ENCODE measurements at regions not wholly inside any gene's neighbourhood (a gene's known extent, or its start where the extent isn't known, plus 50 kb on each side); places are given as distances from the start of the nearest gene placed in this dataset.

- no peak for DNase-seq (ENCODE audit: low read depth)
- TF ChIP-seq CTCF (IDR thresholded peaks at IDR 0.05; ENCODE audit: insufficient read depth, low read depth, low read length), result no peak
- H3K4me3 ChIP-seq (ENCODE audit: low read depth, low read length), result no peak overlapping the region
Measured at GRCh38 chr5:16013334-16014065, 166.1 kb downstream of the MARCHF11 start.

GRCh38 chr5:16009256-16009655, 170.3 kb downstream of the MARCHF11 start:
- TF ChIP-seq CTCF (IDR thresholded peaks at IDR 0.05; ENCODE audit: insufficient read depth, low read depth, low read length), result no peak
- H3K4me3 ChIP-seq (ENCODE audit: low read depth, low read length), result no peak overlapping the region
- DNase-seq (ENCODE audit: low read depth), result no peak

- H3K4me3 ChIP-seq (ENCODE audit: low read depth, low read length), result no peak overlapping the region
- no peak for DNase-seq (ENCODE audit: low read depth)
- no peak for TF ChIP-seq CTCF (IDR thresholded peaks at IDR 0.05; ENCODE audit: insufficient read depth, low read depth, low read length)
Measured at GRCh38 chr5:16007750-16008415, 171.7 kb downstream of the MARCHF11 start.

- TF ChIP-seq CTCF (IDR thresholded peaks at IDR 0.05; ENCODE audit: insufficient read depth, low read depth, low read length), result no peak
- H3K4me3 ChIP-seq (ENCODE audit: low read depth, low read length), result no peak overlapping the region
- no peak for DNase-seq (ENCODE audit: low read depth)
Measured at GRCh38 chr5:16005225-16005624, 174.4 kb downstream of the MARCHF11 start.

GRCh38 chr5:16000056-16000455, 179.5 kb downstream of the MARCHF11 start:
- no peak overlapping the region for H3K4me3 ChIP-seq (ENCODE audit: low read depth, low read length)
- no peak for DNase-seq (ENCODE audit: low read depth)
- TF ChIP-seq CTCF (IDR thresholded peaks at IDR 0.05; ENCODE audit: insufficient read depth, low read depth, low read length), result no peak

- DNase-seq (ENCODE audit: low read depth), result peak; percentile 47
- no peak overlapping the region for H3K4me3 ChIP-seq (ENCODE audit: low read depth, low read length)
- TF ChIP-seq CTCF (IDR thresholded peaks at IDR 0.05; ENCODE audit: insufficient read depth, low read depth, low read length), result peak; percentile 64
Measured at GRCh38 chr5:15995341-15996052, 184.1 kb downstream of the MARCHF11 start.
